ENCODE measurements at regions not wholly inside any gene's neighbourhood (a gene's known extent, or its start where the extent isn't known, plus 50 kb on each side); places are given as distances from the start of the nearest gene placed in this dataset.

- no peak overlapping the region for H3K4me2 ChIP-seq (ENCODE audit: low read length)
- TF ChIP-seq CTCF (IDR thresholded peaks at IDR 0.05; ENCODE audit: low read length) (no peak), EZH2 (IDR thresholded peaks at IDR 0.05; ENCODE audit: borderline replicate concordance, low read length) (no peak)
- no peak overlapping the region for H3K9ac ChIP-seq (ENCODE audit: low read length)
- H3K27ac ChIP-seq (ENCODE audit: low read depth, low read length, poor library complexity, severe bottlenecking): no peak overlapping the region
- H3K4me3 ChIP-seq (ENCODE audit: low read depth, low read length, poor library complexity, severe bottlenecking): no peak overlapping the region
- H3K9me2 ChIP-seq (ENCODE audit: low read depth, low read length): no peaks in the 10 kb centered on the region
- H3F3A ChIP-seq (ENCODE audit: insufficient read depth, low read length): no peaks in the 10 kb centered on the region
- H4K20me1 ChIP-seq (ENCODE audit: insufficient read depth, low read length): no peaks in the 10 kb centered on the region
- no peaks in the 10 kb centered on the region for H3K9me3 ChIP-seq (ENCODE audit: low read length)
- no peak overlapping the region for H2AFZ ChIP-seq (ENCODE audit: low read length)
- H3K27me3 ChIP-seq (ENCODE audit: insufficient read depth, low read length): no peaks in the 10 kb centered on the region
- no peaks in the 10 kb centered on the region for H3K4me1 ChIP-seq (ENCODE audit: insufficient read depth, low read length, severe bottlenecking)
- H3K36me3 ChIP-seq (ENCODE audit: insufficient read depth, low read length): no peaks in the 10 kb centered on the region
- H3K79me2 ChIP-seq (ENCODE audit: insufficient read depth, low read length): no peaks in the 10 kb centered on the region
These were observed 101.2 kb upstream of the SIRPG start for GRCh38 chr20:1758765-1759164.

- H3K9ac ChIP-seq (ENCODE audit: low read length): no peak overlapping the region
- no peaks in the 10 kb centered on the region for H3K9me2 ChIP-seq (ENCODE audit: low read depth, low read length)
- no peaks in the 10 kb centered on the region for H4K20me1 ChIP-seq (ENCODE audit: insufficient read depth, low read length)
- TF ChIP-seq EZH2 (IDR thresholded peaks at IDR 0.05; ENCODE audit: borderline replicate concordance, low read length) (no peak), CTCF (IDR thresholded peaks at IDR 0.05; ENCODE audit: low read length) (no peak)
- H3F3A ChIP-seq (ENCODE audit: insufficient read depth, low read length): no peaks in the 10 kb centered on the region
- no peak overlapping the region for H2AFZ ChIP-seq (ENCODE audit: low read length)
- no peak overlapping the region for H3K4me3 ChIP-seq (ENCODE audit: low read depth, low read length, poor library complexity, severe bottlenecking)
- no peak overlapping the region for H3K27ac ChIP-seq (ENCODE audit: low read depth, low read length, poor library complexity, severe bottlenecking)
- no peaks in the 10 kb centered on the region for H3K79me2 ChIP-seq (ENCODE audit: insufficient read depth, low read length)
- H3K4me2 ChIP-seq (ENCODE audit: low read length): no peak overlapping the region
- H3K36me3 ChIP-seq (ENCODE audit: insufficient read depth, low read length): no peaks in the 10 kb centered on the region
- no peaks in the 10 kb centered on the region for H3K4me1 ChIP-seq (ENCODE audit: insufficient read depth, low read length, severe bottlenecking)
- no peaks in the 10 kb centered on the region for H3K9me3 ChIP-seq (ENCODE audit: low read length)
- H3K27me3 ChIP-seq (ENCODE audit: insufficient read depth, low read length): no peaks in the 10 kb centered on the region
These were observed 100.3 kb upstream of the SIRPG start for GRCh38 chr20:1757606-1758512.

- H3K27me3 ChIP-seq (ENCODE audit: insufficient read depth, low read length): no peaks in the 10 kb centered on the region
- H3K4me1 ChIP-seq (ENCODE audit: insufficient read depth, low read length, severe bottlenecking): no peaks in the 10 kb centered on the region
- no peaks in the 10 kb centered on the region for H3K79me2 ChIP-seq (ENCODE audit: insufficient read depth, low read length)
- H3K9me3 ChIP-seq (ENCODE audit: low read length): no peaks in the 10 kb centered on the region
- no peak overlapping the region for H3K27ac ChIP-seq (ENCODE audit: low read depth, low read length, poor library complexity, severe bottlenecking)
- H3K9ac ChIP-seq (ENCODE audit: low read length): no peak overlapping the region
- no peak overlapping the region for H3K4me3 ChIP-seq (ENCODE audit: low read depth, low read length, poor library complexity, severe bottlenecking)
- H3K9me2 ChIP-seq (ENCODE audit: low read depth, low read length): no peaks in the 10 kb centered on the region
- no peak overlapping the region for H2AFZ ChIP-seq (ENCODE audit: low read length)
- no peaks in the 10 kb centered on the region for H3K36me3 ChIP-seq (ENCODE audit: insufficient read depth, low read length)
- no peaks in the 10 kb centered on the region for H4K20me1 ChIP-seq (ENCODE audit: insufficient read depth, low read length)
- no peak overlapping the region for H3K4me2 ChIP-seq (ENCODE audit: low read length)
- TF ChIP-seq EZH2 (IDR thresholded peaks at IDR 0.05; ENCODE audit: borderline replicate concordance, low read length) (no peak), CTCF (IDR thresholded peaks at IDR 0.05; ENCODE audit: low read length) (no peak)
- no peaks in the 10 kb centered on the region for H3F3A ChIP-seq (ENCODE audit: insufficient read depth, low read length)
These were observed 99.5 kb upstream of the SIRPG start for GRCh38 chr20:1757072-1757471.

Data from OCI-LY1 (cell line).